ENCODE measurements at regions not wholly inside any gene's neighbourhood (a gene's known extent, or its start where the extent isn't known, plus 50 kb on each side); places are given as distances from the start of the nearest gene placed in this dataset.

DNA sequence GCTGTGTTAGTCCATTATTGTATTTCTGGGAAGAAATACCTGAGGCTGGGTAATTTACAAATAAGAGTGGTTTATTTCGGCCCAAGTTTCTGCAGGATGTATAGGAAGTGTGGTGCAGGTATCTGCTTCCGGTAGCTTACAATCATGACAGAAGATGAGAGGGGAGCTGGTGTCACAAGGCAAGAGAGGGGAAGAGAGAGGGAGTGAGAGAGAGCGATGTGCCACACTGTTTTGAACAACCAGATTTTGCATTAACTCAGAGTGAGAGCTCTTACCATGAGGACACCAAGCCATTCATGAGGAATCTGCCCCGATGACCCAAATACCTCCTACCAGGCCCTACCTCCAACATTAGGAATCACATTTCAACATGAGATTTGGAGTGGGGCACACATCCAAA is 627.6 kb upstream of the FRG1 start:
- Histone ChIP-seq H3K27ac (ENCODE audit: low read depth, low read length) (no peak overlapping the region), H3K36me3 (ENCODE audit: control insufficient read depth in 5 of 5, insufficient read depth in 5 of 5, low read length in 5 of 5) (no peaks in the 10 kb centered on the region), H3K27me3 (ENCODE audit: control insufficient read depth in 5 of 5, insufficient read depth in 4 of 5, low read length in 5 of 5) (no peaks in the 10 kb centered on the region), H3K9ac (ENCODE audit: low read length in 5 of 5) (no peak overlapping the region), H3K4me3 (ENCODE audit: low read depth in 1 of 5, low read length in 5 of 5) (no peak overlapping the region), H3K4me1 (ENCODE audit: control insufficient read depth in 5 of 5, insufficient read depth in 5 of 5, low read length in 5 of 5) (no peaks in the 10 kb centered on the region), H3K9me3 (ENCODE audit: control insufficient read depth in 5 of 5, low read length in 5 of 5) (no peaks in the 10 kb centered on the region)

DNA sequence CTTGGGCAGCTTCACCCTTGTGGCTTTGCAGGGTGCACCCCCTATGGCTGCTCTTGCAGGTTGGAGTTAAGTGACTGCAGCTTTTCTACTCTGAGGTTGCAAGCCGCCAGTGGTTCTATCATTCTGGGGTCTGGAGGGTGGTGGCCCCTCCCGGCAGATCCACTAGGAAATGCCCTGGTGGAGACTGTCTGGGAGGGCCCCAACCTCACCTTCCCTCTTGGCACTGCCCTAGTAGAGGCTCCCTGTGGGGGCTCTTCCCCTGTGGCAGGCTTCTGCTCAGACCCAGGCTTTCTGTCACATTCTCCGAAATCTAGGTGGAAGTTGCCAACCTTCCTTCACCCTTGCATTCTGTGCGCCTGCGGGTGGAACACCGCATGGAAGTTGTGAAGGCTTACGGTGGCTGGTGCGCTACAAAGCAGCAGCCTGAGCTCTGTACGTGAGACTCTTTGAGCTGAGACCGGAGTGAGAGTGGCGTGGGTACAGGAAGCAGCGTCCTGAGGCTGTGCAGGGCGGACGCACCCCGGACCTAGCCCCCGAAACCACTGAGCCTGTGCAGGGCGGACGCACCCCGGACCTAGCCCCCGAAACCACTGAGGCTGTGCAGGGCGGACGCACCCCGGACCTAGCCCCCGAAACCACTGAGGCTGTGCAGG is 626.7 kb upstream of the FRG1 start:
- H3K27me3 ChIP-seq (ENCODE audit: control insufficient read depth in 5 of 5, insufficient read depth in 4 of 5, low read length in 5 of 5) = no peaks in the 10 kb centered on the region
- no peak overlapping the region for H3K27ac ChIP-seq (ENCODE audit: low read depth, low read length)
- H3K4me3 ChIP-seq (ENCODE audit: low read depth in 1 of 5, low read length in 5 of 5) = no peak overlapping the region
- H3K9me3 ChIP-seq (ENCODE audit: control insufficient read depth in 5 of 5, low read length in 5 of 5) = no peaks in the 10 kb centered on the region
- H3K9ac ChIP-seq (ENCODE audit: low read length in 5 of 5) = no peak overlapping the region
- H3K4me1 ChIP-seq (ENCODE audit: control insufficient read depth in 5 of 5, insufficient read depth in 5 of 5, low read length in 5 of 5) = no peaks in the 10 kb centered on the region
- no peaks in the 10 kb centered on the region for H3K36me3 ChIP-seq (ENCODE audit: control insufficient read depth in 5 of 5, insufficient read depth in 5 of 5, low read length in 5 of 5)

GRCh38 chr4:189322426-189322825 is 618.2 kb upstream of the FRG1 start:
- H3K36me3 ChIP-seq (ENCODE audit: control insufficient read depth in 5 of 5, insufficient read depth in 5 of 5, low read length in 5 of 5) = no peaks in the 10 kb centered on the region
- H3K27ac ChIP-seq (ENCODE audit: low read depth, low read length) = no peak overlapping the region
- no peak overlapping the region for H3K4me3 ChIP-seq (ENCODE audit: low read depth in 1 of 5, low read length in 5 of 5)
- H3K27me3 ChIP-seq (ENCODE audit: control insufficient read depth in 5 of 5, insufficient read depth in 4 of 5, low read length in 5 of 5) = no peaks in the 10 kb centered on the region
- no peaks in the 10 kb centered on the region for H3K4me1 ChIP-seq (ENCODE audit: control insufficient read depth in 5 of 5, insufficient read depth in 5 of 5, low read length in 5 of 5)
- H3K9ac ChIP-seq (ENCODE audit: low read length in 5 of 5) = no peak overlapping the region
- H3K9me3 ChIP-seq (ENCODE audit: control insufficient read depth in 5 of 5, low read length in 5 of 5) = no peaks in the 10 kb centered on the region

GRCh38 chr4:189341881-189342280 is 598.8 kb upstream of the FRG1 start:
- Histone ChIP-seq H3K27me3 (ENCODE audit: control insufficient read depth in 5 of 5, insufficient read depth in 4 of 5, low read length in 5 of 5) (no peaks in the 10 kb centered on the region), H3K27ac (ENCODE audit: low read depth, low read length) (no peak overlapping the region), H3K4me3 (ENCODE audit: low read depth in 1 of 5, low read length in 5 of 5) (no peak overlapping the region), H3K9me3 (ENCODE audit: control insufficient read depth in 5 of 5, low read length in 5 of 5) (peaks cover 0 to 7% (median 6%) of the 10 kb centered on the region in 5 donors), H3K9ac (ENCODE audit: low read length in 5 of 5) (no peak overlapping the region), H3K36me3 (ENCODE audit: control insufficient read depth in 5 of 5, insufficient read depth in 5 of 5, low read length in 5 of 5) (no peaks in the 10 kb centered on the region), H3K4me1 (ENCODE audit: control insufficient read depth in 5 of 5, insufficient read depth in 5 of 5, low read length in 5 of 5) (no peaks in the 10 kb centered on the region)

- Histone ChIP-seq H3K9ac (ENCODE audit: low read length in 5 of 5) (no peak overlapping the region), H3K36me3 (ENCODE audit: control insufficient read depth in 5 of 5, insufficient read depth in 5 of 5, low read length in 5 of 5) (no peaks in the 10 kb centered on the region), H3K4me3 (ENCODE audit: low read depth in 1 of 5, low read length in 5 of 5) (no peak overlapping the region), H3K27ac (ENCODE audit: low read depth, low read length) (no peak overlapping the region), H3K27me3 (ENCODE audit: control insufficient read depth in 5 of 5, insufficient read depth in 4 of 5, low read length in 5 of 5) (no peaks in the 10 kb centered on the region), H3K9me3 (ENCODE audit: control insufficient read depth in 5 of 5, low read length in 5 of 5) (no peaks in the 10 kb centered on the region), H3K4me1 (ENCODE audit: control insufficient read depth in 5 of 5, insufficient read depth in 5 of 5, low read length in 5 of 5) (no peaks in the 10 kb centered on the region)
These were observed 585.1 kb upstream of the FRG1 start for GRCh38 chr4:189355590-189355989.

- Histone ChIP-seq H3K9ac (ENCODE audit: low read length in 5 of 5) (no peak overlapping the region), H3K4me3 (ENCODE audit: low read depth in 1 of 5, low read length in 5 of 5) (no peak overlapping the region), H3K27me3 (ENCODE audit: control insufficient read depth in 5 of 5, insufficient read depth in 4 of 5, low read length in 5 of 5) (no peaks in the 10 kb centered on the region), H3K4me1 (ENCODE audit: control insufficient read depth in 5 of 5, insufficient read depth in 5 of 5, low read length in 5 of 5) (peaks cover 0 to 2% (median 0%) of the 10 kb centered on the region in 5 donors), H3K9me3 (ENCODE audit: control insufficient read depth in 5 of 5, low read length in 5 of 5) (no peaks in the 10 kb centered on the region), H3K36me3 (ENCODE audit: control insufficient read depth in 5 of 5, insufficient read depth in 5 of 5, low read length in 5 of 5) (no peaks in the 10 kb centered on the region), H3K27ac (ENCODE audit: low read depth, low read length) (no peak overlapping the region)
These were observed 578.3 kb upstream of the FRG1 start for GRCh38 chr4:189362364-189362763.

- Histone ChIP-seq H3K27me3 (ENCODE audit: control insufficient read depth in 5 of 5, insufficient read depth in 4 of 5, low read length in 5 of 5) (no peaks in the 10 kb centered on the region), H3K36me3 (ENCODE audit: control insufficient read depth in 5 of 5, insufficient read depth in 5 of 5, low read length in 5 of 5) (no peaks in the 10 kb centered on the region), H3K9me3 (ENCODE audit: control insufficient read depth in 5 of 5, low read length in 5 of 5) (no peaks in the 10 kb centered on the region), H3K9ac (ENCODE audit: low read length in 5 of 5) (no peak overlapping the region), H3K4me1 (ENCODE audit: control insufficient read depth in 5 of 5, insufficient read depth in 5 of 5, low read length in 5 of 5) (peaks cover 0 to 2% (median 0%) of the 10 kb centered on the region in 5 donors), H3K27ac (ENCODE audit: low read depth, low read length) (no peak overlapping the region), H3K4me3 (ENCODE audit: low read depth in 1 of 5, low read length in 5 of 5) (peak overlapping the region in 1 of 5 donors; percentile 10)
These were observed 576.6 kb upstream of the FRG1 start for GRCh38 chr4:189364032-189364449.

- H3K9ac ChIP-seq (ENCODE audit: low read length in 5 of 5) = no peak overlapping the region
- no peak overlapping the region for H3K27ac ChIP-seq (ENCODE audit: low read depth, low read length)
- no peaks in the 10 kb centered on the region for H3K36me3 ChIP-seq (ENCODE audit: control insufficient read depth in 5 of 5, insufficient read depth in 5 of 5, low read length in 5 of 5)
- H3K4me1 ChIP-seq (ENCODE audit: control insufficient read depth in 5 of 5, insufficient read depth in 5 of 5, low read length in 5 of 5) = peaks cover 0 to 2% (median 0%) of the 10 kb centered on the region in 5 donors
- no peak overlapping the region for H3K4me3 ChIP-seq (ENCODE audit: low read depth in 1 of 5, low read length in 5 of 5)
- no peaks in the 10 kb centered on the region for H3K9me3 ChIP-seq (ENCODE audit: control insufficient read depth in 5 of 5, low read length in 5 of 5)
- H3K27me3 ChIP-seq (ENCODE audit: control insufficient read depth in 5 of 5, insufficient read depth in 4 of 5, low read length in 5 of 5) = no peaks in the 10 kb centered on the region
These were observed 575.2 kb upstream of the FRG1 start for GRCh38 chr4:189365451-189365850.

DNA sequence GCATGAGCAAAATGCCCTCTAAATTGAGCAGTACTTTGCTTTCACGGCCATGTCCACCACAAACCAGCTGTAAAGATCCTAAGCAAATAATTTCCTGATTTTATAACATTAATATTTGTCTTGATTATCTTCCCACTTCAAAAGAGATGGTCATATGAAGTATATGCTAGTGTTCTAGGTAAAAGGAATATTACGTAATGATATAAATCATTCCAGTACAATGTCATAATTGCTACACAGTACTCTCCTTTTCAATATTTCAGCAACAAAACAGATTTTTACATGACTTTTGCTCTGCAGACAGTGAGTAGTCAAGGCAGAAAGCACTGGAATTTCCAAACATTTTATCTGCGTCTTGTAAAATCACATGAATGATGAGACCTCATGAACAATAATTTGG is 572.8 kb upstream of the FRG1 start:
- Histone ChIP-seq H3K27ac (ENCODE audit: low read depth, low read length) (no peak overlapping the region), H3K36me3 (ENCODE audit: control insufficient read depth in 5 of 5, insufficient read depth in 5 of 5, low read length in 5 of 5) (no peaks in the 10 kb centered on the region)

GRCh38 chr4:189374176-189374575 is 566.5 kb upstream of the FRG1 start:
- H3K4me3 ChIP-seq (ENCODE audit: low read depth in 1 of 5, low read length in 5 of 5) = no peak overlapping the region
- H3K27ac ChIP-seq (ENCODE audit: low read depth, low read length) = no peak overlapping the region
- H3K36me3 ChIP-seq (ENCODE audit: control insufficient read depth in 5 of 5, insufficient read depth in 5 of 5, low read length in 5 of 5) = no peaks in the 10 kb centered on the region
- H3K4me1 ChIP-seq (ENCODE audit: control insufficient read depth in 5 of 5, insufficient read depth in 5 of 5, low read length in 5 of 5) = no peaks in the 10 kb centered on the region
- H3K9me3 ChIP-seq (ENCODE audit: control insufficient read depth in 5 of 5, low read length in 5 of 5) = peaks cover 0 to 4% (median 0%) of the 10 kb centered on the region in 5 donors
- no peak overlapping the region for H3K9ac ChIP-seq (ENCODE audit: low read length in 5 of 5)
- H3K27me3 ChIP-seq (ENCODE audit: control insufficient read depth in 5 of 5, insufficient read depth in 4 of 5, low read length in 5 of 5) = peaks cover 0 to 7% (median 0%) of the 10 kb centered on the region in 5 donors

More for the DNA sequence above, 572.8 kb upstream of the FRG1 start:
- H3K4me3 ChIP-seq (ENCODE audit: low read depth in 1 of 5, low read length in 5 of 5) = no peak overlapping the region
- H3K27me3 ChIP-seq (ENCODE audit: control insufficient read depth in 5 of 5, insufficient read depth in 4 of 5, low read length in 5 of 5) = peaks cover 0 to under 1% (median 0%) of the 10 kb centered on the region in 5 donors
- H3K4me1 ChIP-seq (ENCODE audit: control insufficient read depth in 5 of 5, insufficient read depth in 5 of 5, low read length in 5 of 5) = peaks cover 0 to 2% (median 0%) of the 10 kb centered on the region in 5 donors
- H3K9ac ChIP-seq (ENCODE audit: low read length in 5 of 5) = no peak overlapping the region
- H3K9me3 ChIP-seq (ENCODE audit: control insufficient read depth in 5 of 5, low read length in 5 of 5) = no peaks in the 10 kb centered on the region

All from subcutaneous abdominal adipose tissue (tissue), 5 donors.